Sigmoid colon (tissue), 4 donors: ENCODE measurements at regions not wholly inside any gene's neighbourhood (a gene's known extent, or its start where the extent isn't known, plus 50 kb on each side); places are given as distances from the start of the nearest gene placed in this dataset.

Experiments used
- EP300 ChIP-seq, 4 donors: sonication (generic); formaldehyde crosslinking; IDR thresholded peaks; one replicate each; pipeline ENCODE4 v1.6.1; 2017; ENCODE audit warnings: antibody characterized with exemption in 4 of 4
- POLR2A ChIP-seq, 2 donors: fragments of 450-650 bp; IDR thresholded peaks; one replicate each; pipeline ENCODE4 v1.6.1; 2016; ENCODE audit warnings: antibody characterized with exemption in 2 of 2, mild to moderate bottlenecking in 2 of 2, moderate library complexity in 2 of 2
- POLR2AphosphoS5 ChIP-seq, 4 donors: sonication (generic); formaldehyde crosslinking; IDR thresholded peaks; one replicate each; pipeline ENCODE4 v1.6.1; 2017; ENCODE audit warnings: antibody characterized with exemption in 4 of 4
- TF ChIP-seq, protein P1 (sequence below), 4 experiments: fragments of 450-650 bp in 3 of 4; fragments of 200-600 bp in 1 of 4; IDR thresholded peaks; one replicate each; pipeline ENCODE4 v1.5.1; 2016 to 2019; ENCODE audit warnings: antibody characterized with exemption in 4 of 4, mild to moderate bottlenecking in 3 of 4, moderate library complexity in 2 of 4

DNA sequence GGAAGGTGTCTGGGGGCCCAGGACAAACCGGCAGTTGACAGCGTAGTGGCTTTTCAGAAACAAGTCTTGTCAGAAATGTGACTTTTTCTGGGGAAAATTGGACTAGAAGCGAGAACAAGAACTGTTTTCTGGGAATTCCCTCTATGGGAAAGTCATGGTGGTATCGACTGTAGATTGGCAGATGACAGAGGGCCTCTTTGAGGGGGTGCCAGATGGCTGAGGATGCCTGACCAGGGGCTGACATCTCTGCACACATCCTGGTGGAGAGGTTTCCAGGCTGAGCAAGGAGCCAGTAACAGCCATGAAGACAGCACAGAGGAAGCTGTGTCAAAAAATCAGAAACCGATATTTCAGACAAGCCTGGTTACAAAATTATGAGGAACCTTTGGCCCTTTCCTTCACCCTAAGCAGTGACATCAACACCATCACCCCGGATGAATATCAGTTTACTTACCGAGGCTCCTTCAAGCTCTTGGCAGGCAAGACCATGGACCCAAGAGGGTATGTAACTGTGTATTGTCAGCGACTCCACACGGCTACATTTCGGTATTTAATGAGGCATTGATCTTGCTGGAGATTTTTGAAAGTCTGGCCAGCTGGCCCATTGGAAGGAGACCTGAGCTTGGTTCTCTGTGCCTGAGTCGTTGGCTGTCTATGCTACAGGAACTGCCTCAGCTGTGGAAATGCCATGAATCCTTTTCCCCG lies 1525.3 kb upstream of the TMEM132C start:
- TF ChIP-seq POLR2A (IDR thresholded peaks at IDR 0.05) (no peak), POLR2AphosphoS5 (IDR thresholded peaks at IDR 0.05) (no peak), EP300 (IDR thresholded peaks at IDR 0.05) (no peak)
- TF ChIP-seq, protein P1, sequence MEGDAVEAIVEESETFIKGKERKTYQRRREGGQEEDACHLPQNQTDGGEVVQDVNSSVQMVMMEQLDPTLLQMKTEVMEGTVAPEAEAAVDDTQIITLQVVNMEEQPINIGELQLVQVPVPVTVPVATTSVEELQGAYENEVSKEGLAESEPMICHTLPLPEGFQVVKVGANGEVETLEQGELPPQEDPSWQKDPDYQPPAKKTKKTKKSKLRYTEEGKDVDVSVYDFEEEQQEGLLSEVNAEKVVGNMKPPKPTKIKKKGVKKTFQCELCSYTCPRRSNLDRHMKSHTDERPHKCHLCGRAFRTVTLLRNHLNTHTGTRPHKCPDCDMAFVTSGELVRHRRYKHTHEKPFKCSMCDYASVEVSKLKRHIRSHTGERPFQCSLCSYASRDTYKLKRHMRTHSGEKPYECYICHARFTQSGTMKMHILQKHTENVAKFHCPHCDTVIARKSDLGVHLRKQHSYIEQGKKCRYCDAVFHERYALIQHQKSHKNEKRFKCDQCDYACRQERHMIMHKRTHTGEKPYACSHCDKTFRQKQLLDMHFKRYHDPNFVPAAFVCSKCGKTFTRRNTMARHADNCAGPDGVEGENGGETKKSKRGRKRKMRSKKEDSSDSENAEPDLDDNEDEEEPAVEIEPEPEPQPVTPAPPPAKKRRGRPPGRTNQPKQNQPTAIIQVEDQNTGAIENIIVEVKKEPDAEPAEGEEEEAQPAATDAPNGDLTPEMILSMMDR (IDR thresholded peaks at IDR 0.05) = no peak
